HG03196 (cell line): ENCODE measurements at regions not wholly inside any gene's neighbourhood (a gene's known extent, or its start where the extent isn't known, plus 50 kb on each side); places are given as distances from the start of the nearest gene placed in this dataset.
"Not testable (repeated sequence)": the region's sequence is repeated elsewhere in the genome, so short reads cannot be mapped to it uniquely, and the experiment has no call there.

Experiments
- ATAC-seq: cut with Tn5 transposase; IDR thresholded peaks from one replicate; pipeline ENCODE4 v1.9.1; 2021; ENCODE audit not compliant: unreplicated experiment

DNA sequence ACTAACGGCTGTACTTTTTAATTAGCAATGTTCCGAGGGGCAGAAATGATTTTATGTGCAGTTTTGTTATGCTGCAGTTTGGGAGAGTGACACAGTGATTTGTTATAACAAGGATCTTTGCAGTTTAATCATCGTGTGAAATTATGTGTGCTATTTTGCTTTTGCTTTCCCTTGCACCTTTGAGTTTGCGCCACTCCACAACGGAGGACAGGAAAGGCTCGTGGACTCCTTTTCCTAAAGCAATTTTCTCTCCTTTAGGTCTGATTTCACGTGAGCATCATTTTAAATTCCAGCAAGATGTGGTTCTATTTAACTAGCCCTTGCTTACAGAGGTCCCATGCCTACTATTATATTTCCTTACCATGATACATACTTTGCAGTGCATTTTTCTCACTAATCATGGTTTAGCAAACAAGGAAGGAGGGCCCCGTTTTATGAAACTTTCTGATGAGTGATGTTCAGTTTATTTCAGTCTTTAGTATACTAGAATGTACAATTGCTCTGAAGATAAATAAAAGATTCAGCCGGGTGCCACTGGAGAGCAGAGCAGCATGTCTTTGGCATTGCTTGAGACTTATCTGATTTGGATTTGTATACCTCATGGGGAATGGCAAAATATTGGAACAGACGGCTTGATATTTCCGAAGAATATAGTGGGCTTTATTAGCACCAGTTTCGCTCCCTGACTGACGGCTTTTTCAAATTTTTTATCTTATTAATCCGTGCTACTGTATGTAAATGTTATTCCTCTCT is 528.2 kb upstream of the FANCL start:
- ATAC-seq, result no peak

DNA sequence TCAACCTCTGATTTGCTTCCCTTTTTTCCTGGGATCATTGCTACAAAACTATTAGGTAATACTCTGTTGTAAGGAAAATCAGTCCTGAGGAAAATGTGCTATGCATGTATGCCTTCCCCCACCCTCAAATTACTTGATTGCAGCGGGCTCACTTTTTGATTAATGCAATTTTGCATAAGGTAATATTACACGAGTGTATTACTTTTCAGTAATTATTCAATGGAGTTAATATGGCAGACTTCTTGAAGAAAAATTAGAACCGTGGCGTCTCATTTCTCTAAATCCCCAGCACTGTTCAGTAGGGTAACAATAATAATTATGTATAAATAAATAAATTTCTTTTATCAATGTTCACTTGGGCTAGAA is 527.6 kb upstream of the FANCL start:
- ATAC-seq, result no peak

DNA sequence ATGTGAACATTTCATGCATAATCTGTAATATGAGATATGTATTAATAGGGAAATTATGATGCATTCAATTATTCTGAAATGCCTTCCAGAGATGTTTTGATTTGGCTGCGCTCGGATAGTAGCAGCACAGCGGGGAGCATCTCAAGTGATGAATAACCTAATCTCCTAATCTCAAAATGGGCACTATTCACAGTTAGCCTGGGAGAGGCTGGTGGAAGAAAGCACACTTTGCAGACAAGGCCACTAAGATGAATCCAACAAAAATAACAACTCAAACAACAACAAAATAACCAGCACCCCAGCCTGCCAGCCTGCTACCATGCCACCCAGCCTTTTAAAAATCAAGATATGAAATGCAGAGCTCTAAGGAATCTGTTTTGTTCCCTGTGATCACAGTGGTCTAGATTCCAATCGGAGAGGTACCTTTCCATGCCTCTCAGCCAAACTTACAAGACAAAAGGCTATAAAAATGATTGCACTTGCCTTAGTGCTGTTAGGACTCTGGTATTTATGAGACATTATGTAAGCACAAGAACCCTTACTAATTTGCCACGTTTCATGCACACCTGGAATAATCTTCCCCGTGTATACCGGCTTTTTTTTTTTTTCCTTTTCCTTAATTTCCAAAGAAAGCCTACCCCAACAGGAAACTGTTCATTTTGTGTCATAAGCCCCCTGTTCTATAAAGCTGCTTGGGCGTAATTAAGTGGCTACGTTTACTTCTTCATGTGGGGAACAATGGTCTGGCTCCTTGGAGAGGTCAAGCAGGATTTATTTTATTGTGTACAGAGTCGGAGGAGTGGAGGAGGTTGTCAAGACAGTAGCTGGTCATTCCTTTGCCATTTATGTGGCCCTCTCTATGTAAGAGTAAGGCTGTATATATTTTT is 526.9 kb upstream of the FANCL start:
- ATAC-seq, result no peak

DNA sequence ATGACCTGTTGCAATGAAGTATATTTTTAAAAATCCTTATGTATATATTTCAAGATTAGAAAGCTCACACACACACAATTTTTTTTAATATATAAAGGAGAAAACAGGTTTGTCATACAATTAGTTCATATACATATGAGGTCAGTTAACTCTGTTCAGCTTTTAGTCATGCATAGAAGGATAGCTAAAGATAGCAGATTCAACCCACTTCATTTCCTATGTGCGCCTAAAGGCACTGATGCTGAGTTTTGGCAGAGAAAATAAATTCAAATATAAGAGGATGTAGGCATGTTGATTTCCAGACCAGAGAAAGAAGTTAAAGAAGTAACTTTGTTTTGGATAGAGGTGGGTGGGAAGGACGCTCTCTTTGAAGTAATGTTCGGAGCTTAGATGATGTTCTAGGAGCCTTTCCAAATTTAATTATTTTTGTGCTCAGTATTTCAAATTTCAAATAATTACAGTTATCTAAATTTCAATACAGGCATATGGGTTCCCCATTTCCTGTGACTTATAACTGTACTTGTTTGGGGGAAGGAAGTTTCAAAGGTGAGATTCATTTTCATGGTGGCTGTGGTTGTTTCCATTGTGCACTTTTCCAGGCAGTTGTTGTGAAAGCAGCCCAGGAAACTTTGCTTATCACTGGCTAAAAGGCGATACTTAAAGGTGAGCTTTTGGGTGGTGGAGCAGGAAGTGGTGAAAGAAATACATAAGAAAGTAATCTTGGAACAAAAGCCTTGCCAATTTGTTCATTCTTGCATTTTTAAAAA is 523.4 kb upstream of the FANCL start:
- ATAC-seq, result no peak

DNA sequence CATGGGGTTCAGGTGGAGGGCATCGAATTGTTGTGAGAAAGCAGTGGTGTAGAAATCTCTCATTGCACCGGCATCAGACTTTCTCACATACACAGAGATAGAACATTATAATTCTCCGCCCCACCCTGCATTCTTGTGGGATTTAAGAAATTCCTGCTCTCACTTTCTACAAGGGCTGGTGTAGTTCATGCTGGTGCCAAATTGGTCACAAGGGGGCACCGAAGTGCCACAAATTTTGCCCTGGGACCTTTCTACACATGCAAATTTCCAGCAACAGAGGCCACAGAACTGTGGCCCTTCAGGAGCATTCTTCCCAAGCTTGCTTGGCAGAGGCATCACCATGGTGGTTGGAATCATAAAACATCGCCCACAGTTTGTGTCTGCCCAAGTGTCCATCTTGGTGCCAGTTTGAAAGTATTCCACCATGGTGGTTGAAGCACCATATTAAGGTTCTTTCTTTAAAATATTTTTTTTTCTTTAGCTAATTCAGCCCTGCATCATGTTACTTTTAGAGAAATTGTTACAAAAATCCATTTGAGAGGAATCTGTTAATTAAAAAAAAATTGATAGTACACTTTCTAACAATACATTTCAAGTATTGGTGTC is 521.2 kb upstream of the FANCL start:
- ATAC-seq, result no peak

DNA sequence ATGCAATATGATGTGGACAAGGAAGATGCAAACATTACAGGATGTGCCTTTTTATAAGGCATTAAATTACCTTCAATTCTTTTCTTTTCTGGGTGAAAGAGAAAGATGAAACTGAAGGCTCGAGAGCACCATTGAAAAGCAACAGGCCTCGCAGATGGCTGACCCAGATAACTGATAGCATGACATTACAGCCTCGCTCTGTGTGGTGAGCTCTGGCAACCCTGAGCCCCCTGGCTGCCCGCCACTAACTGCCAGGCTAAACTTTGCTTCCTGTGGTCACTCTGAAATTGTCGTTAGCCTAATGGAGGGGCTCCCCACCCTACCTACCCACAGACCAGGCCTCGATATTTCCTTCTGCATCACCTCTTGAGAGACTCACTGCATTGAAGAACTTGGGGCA is 516.8 kb upstream of the FANCL start:
- ATAC-seq, result no peak

DNA sequence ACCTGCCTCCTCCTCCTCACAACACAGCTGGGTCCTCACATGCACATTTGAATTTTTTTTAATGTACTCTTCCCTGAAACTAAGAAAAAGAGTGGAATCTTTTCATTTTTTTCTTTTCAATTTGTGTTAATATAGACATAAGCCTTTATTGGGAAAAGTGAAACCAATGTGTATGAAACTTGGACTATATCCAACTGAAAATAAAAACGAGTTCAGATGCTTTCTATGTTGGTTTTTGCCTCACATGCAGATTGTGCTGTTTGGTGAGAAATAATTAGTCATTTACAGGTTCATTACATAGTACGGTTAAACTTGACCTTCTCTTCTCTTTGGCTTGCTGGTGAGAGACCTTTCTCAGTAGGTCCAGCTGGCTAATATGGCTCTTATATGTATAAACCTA is 515.2 kb upstream of the FANCL start:
- ATAC-seq, result no peak

DNA sequence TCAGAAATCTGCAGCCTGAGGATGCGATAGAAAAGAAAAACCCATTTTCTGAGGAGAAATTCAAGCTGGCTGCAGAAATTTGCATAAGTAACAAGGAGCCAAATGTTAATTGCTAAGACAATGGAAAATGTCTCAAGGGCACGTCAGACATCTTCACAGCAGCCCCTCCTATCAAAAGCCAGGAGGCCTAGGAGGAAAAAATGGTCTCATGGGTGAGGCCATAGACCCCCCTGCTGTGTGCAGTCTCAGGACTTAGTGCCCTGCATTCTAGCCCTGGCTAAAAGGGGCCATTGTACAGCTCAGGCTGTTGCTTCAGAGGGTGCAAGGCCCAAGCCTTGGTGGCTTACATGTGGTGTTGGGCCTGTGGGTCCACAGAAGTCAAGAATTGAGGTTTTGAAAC is 511.4 kb upstream of the FANCL start:
- not testable (repeated sequence) for ATAC-seq

DNA sequence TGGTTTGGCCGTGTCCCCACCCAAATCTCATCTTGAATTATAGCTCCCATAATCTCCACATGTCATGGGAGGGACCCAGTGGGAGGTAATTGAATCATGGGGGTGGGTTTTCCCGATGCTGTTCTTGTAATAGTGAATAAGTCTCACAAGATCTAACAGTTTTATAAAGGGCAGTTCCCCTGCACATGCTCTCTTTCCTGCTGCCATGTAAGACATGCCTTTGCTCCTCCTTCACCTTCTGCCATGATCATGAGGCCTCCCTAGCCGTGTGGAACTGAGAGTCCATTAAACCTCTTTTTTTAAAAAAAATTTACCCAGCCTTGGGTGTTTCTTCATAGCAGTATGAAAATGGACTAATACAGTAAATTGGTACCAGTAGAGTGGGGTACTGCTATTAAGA is 510.6 kb upstream of the FANCL start:
- not testable (repeated sequence) for ATAC-seq

DNA sequence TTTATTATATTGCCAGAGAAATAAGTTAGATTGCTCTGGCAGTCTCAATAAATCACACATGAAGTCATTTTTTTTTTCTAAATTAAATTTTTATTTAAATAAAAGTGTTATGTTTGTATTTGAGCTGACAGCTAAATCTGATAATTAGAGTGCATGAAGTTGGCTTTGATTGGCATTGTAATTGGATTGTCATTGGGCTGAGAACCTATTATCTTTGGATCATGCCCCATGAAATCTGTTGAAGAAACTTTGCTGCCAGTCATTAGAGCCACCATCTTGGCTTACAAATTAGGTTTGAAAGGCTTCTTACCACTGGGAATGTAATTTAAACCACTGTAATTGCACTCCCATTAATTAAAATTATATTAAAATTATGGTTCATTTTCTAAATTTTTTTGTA is 507.9 kb upstream of the FANCL start:
- no peak for ATAC-seq

DNA sequence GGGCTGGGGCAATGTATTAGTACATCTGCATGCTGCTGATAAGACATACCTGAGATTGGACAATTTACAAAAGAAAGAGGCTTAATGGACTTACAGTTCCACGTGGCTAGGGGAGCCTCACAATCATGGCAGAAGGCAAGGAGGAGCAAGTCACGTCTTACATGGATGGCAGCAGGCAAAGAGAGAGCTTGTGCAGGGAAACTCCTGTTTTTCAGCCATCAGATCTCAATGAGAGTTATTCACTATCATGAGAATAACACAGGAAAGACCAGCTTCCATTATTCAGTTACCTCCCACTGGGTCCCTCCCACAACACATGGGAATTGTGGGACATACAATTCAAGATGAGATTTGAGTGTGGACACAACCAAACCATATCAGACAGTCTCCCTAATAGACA is 504.2 kb upstream of the FANCL start:
- ATAC-seq, result not testable (repeated sequence)

DNA sequence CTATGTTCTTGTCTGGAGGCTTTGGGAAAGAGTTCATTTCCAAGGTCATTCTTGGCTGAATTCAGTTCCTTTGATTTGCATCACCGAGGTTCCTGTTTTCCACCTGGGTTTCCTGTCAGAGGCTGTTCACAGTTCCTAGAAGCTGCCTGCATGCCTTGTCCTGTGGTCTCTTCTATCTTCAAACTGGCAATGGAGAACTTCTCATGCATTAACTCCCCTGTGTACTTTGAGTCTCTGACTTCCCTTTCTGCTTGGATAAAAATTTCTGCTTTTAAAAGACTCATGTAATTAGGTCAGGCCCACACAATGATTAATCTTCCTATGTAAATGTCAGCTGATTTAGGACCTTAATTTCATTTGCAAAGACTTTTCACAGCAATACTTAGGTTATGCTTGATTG is 499.3 kb upstream of the FANCL start:
- ATAC-seq, result no peak

DNA sequence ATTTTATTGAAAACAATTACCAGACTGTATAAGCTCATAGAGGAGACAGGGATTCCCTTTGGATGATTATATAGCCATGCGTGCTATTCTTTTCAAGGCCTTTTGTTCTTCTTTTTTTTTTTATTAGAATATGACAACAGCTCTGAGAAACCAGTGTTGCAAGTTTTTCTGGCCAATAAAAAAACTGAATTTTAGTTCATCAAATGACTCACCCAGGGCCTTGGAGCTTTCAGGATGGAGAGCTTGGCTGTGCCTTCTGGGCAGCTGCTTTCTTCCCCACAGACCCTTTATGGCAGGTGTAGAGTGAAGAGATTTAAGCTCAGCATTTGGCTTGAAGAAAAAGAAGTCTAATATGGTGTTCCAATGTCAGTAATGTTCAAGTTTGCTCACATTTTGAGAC is 497.9 kb upstream of the FANCL start:
- ATAC-seq, result no peak

DNA sequence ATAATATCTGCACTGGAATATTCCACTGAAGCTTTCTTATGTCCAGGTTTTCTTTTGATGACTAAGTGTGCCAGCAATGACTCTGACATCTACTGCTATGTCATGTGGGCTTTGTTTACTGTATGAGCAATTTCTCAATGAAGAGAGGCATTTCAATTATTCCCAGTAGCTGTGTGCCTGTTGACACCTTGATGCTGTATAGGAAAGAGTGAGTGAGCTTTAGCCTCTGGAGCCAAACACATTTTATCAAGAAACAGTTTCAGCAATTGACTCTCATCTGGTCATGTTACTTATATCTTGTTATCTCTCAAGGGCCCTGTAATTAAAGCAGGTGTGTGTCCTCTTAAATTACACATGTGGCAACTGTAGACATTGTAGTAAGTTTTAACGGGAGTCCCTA is 493.2 kb upstream of the FANCL start:
- ATAC-seq, result no peak

DNA sequence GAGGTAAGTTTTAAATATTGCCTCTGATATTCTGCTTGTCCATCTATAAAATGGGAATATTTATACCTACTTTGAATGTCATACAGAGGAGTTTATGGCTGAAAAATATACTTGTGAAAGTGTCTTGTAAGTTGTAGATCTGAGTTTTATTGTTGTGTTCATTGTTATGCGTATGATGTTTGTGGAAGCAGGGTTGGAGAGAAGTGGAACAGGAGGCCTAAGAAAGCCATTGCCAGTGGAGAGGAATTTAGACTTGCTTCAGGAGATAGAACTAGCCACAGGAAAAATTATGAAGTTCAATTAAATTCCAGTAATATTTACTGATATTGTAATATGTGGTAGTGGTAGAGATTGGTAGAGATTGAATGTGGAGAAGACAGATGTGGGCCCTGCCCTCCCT is 491.9 kb upstream of the FANCL start:
- no peak for ATAC-seq

DNA sequence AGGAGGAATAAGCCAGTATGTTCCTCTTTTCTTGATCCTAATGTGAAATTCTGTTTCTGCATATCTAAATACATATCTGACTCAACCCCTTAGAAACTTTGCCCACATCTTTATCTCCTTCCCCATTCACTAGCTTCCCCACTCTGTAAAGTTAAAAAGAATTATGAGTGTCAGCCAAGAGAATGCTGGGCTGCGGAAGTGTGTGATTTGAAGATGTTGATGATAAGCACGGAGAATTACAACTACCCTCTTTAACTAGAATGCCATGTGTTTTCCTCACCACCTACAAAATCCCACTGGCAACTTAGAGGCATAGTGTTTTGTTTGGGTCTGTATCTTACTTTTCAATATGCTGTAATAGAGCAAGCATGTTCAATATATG is 490.4 kb upstream of the FANCL start:
- no peak for ATAC-seq

DNA sequence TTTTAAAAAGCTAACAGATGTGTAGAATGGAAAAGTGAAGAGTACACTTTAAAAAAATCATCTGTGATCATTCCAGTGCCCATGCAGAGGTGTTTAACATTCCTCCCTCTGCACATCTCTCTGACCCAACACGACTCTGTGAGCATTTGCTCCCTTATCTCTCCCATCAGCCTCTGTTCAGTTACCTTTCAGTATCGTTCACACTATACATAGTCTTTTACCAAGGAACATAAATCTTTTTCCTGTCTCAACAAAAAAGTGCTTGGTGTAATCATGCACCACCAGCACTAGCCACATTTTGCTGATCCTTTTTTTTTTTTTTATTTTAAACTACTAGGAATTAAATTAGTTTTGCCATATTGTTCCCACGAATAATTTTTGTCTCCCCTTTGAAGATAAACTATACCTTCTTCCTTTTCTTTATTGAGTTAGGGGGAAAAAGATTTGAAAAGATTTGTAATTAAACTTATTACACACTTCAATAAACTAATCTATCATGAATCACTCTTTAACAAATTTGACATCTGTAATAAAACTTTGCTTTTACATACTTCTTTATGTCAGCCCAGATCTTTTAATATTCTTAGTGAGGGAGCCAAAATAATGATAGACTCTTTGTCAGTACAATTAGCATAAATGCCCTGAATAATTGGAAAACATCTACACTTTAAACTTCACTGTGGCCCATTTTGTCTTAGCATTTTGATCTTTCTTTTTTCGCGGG is 489.8 kb upstream of the FANCL start:
- ATAC-seq, result no peak

DNA sequence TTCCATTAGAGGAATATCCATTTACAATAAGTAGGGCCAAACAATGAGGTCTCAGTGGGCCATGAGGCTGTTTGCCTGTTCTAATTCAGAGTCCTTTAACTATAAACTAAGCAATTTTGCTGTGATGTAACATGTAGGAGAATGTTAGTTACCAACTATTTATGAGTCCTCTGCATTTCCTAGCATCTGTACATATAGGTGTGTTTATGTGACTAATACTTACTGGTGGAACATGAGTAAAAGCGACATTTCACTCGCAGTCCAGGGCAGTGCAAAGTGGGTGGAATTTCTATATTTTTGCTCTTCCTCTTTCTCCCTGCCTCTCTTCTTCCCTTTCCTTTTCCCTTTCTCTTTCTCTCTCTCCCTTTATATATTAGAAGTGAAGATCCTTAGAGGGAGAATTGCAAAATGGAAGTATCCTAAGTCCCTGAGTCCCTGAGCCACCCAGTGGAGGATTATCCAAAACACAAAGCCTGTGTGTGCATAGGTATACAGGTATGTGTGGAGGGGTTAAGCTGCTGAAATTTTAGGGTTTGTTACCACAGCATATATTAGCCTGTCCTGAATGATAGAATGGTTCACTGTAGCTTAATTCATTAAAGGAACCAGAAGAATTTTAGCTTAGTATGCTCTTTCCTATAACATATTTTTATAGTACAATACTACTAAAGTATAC is 487.0 kb upstream of the FANCL start:
- ATAC-seq, result no peak

DNA sequence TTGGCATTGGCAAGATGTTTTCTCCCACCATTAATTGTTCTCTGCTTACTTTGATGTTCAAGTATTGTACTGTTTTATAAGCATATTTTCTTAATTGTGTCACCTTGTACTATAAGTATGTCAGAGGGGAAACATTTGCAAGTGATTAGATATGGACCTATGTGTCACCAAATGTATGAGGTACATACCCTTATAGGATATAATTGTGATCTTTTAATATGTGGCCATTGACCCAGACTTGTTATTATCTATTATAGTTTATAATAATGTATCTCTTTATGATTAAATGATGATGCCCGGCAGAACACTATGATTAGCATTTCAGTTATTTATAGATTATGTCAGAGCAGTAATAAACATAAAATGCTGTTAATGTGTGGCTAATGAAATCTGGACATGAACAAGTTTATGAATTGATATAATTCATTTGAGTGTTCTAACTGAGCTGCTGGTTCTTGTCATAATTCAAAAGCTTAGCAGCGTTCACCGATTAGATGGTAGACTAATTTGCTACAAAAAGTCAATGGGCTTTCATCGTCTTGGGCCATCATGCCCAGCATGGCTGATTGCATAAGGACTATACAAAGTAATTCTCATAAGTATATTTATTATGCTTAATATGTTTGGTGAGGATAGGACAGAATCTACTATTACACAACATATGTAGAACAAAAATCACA is 480.9 kb upstream of the FANCL start:
- no peak for ATAC-seq
